ENCODE measurements at regions not wholly inside any gene's neighbourhood (a gene's known extent, or its start where the extent isn't known, plus 50 kb on each side); places are given as distances from the start of the nearest gene placed in this dataset.

DNA sequence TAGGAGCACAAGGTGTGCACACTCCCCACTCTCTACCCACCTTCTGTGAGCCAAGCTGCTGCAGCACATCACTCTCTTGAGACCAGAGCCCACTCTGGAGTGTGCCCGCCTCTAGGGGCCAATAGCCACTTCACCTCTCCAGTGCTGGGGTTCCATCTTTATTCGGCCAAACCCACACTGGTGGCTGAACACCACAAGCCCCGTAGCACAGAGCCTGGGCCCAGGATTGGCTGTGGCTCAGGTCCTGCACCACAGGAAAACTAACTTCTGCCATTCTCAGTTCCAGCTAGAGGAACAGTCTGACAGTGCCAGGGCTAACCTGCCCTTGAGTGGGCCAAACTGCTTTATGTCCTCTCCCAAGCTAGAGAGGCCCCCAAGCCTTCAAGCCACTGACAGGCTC is 111.0 kb upstream of the TOX3 start:
- no peak for TF ChIP-seq CTCF (IDR thresholded peaks at IDR 0.05; ENCODE audit: insufficient read depth, low read length, poor library complexity, severe bottlenecking)
- no peak for TF ChIP-seq EZH2phosphoT487 (conservative IDR thresholded peaks at IDR 0.05; ENCODE audit: low read length)

All from SU-DHL-6 (cell line).